Parathyroid adenoma (tissue), 2 donors: ENCODE measurements at regions not wholly inside any gene's neighbourhood (a gene's known extent, or its start where the extent isn't known, plus 50 kb on each side); places are given as distances from the start of the nearest gene placed in this dataset.

ENCODE experiments used
- H2AFZ ChIP-seq: fragments of 300-600 bp; sonication (generic); one replicate; pipeline ENCODE4 v1.7.0; 2017; ENCODE audit warnings: antibody characterized with exemption, mild to moderate bottlenecking
- H3K27ac ChIP-seq: fragments of 300-600 bp; sonication (generic); one replicate; pipeline ENCODE4 v1.7.0; 2017
- H3K27me3 ChIP-seq: fragments of 300-600 bp; sonication (generic); one replicate; pipeline ENCODE4 v1.7.0; 2017; ENCODE audit warnings: low read length; ENCODE audit not compliant: control insufficient read depth, insufficient read depth
- H3K36me3 ChIP-seq: fragments of 300-600 bp; sonication (generic); one replicate; pipeline ENCODE4 v1.7.0; 2017; ENCODE audit warnings: low read length; ENCODE audit not compliant: control insufficient read depth, insufficient read depth
- H3K4me1 ChIP-seq: fragments of 300-600 bp; sonication (generic); one replicate; pipeline ENCODE4 v1.7.0; 2017; ENCODE audit warnings: control low read depth
- H3K4me2 ChIP-seq: fragments of 300-600 bp; sonication (generic); one replicate; pipeline ENCODE4 v1.7.0; 2017; ENCODE audit warnings: low read length
- H3K4me3 ChIP-seq: fragments of 300-600 bp; sonication (generic); one replicate; pipeline ENCODE4 v1.7.0; 2017; ENCODE audit warnings: low read depth, low read length
- H3K79me2 ChIP-seq: fragments of 300-600 bp; sonication (generic); one replicate; pipeline ENCODE4 v1.7.0; 2017; ENCODE audit warnings: control low read depth
- H3K9ac ChIP-seq: fragments of 300-600 bp; sonication (generic); one replicate; pipeline ENCODE4 v1.7.0; 2017; ENCODE audit warnings: mild to moderate bottlenecking
- H3K9me3 ChIP-seq: fragments of 300-600 bp; sonication (generic); one replicate; pipeline ENCODE4 v1.7.0; 2017; ENCODE audit warnings: low read length; ENCODE audit not compliant: control insufficient read depth
- CTCF ChIP-seq: fragments of 300-600 bp; sonication (generic); IDR thresholded peaks from one replicate; pipeline ENCODE4 v1.7.0; 2017; ENCODE audit warnings: antibody characterized with exemption, mild to moderate bottlenecking
- donor health status: primary hyperparathyroidism.

- H3K9ac ChIP-seq: no peak overlapping the region
- H3K79me2 ChIP-seq: no peaks in the 10 kb centered on the region
- H3K27me3 ChIP-seq: no peaks in the 10 kb centered on the region
- H2AFZ ChIP-seq: no peak overlapping the region
- no peak overlapping the region for H3K4me2 ChIP-seq
- no peak overlapping the region for H3K4me3 ChIP-seq
- H3K9me3 ChIP-seq: no peaks in the 10 kb centered on the region
- no peaks in the 10 kb centered on the region for H3K36me3 ChIP-seq
- no peak overlapping the region for H3K27ac ChIP-seq
- TF ChIP-seq CTCF: no peak
- no peaks in the 10 kb centered on the region for H3K4me1 ChIP-seq
These were observed 70.2 kb upstream of the NAV2 start for GRCh38 chr11:19642185-19643158.

GRCh38 chr11:19639603-19640105, 73.0 kb upstream of the NAV2 start:
- no peak overlapping the region for H3K4me2 ChIP-seq
- H3K36me3 ChIP-seq: no peaks in the 10 kb centered on the region
- H3K9ac ChIP-seq: no peak overlapping the region
- no peaks in the 10 kb centered on the region for H3K79me2 ChIP-seq
- H2AFZ ChIP-seq: no peak overlapping the region
- no peaks in the 10 kb centered on the region for H3K9me3 ChIP-seq
- H3K4me3 ChIP-seq: no peak overlapping the region
- H3K4me1 ChIP-seq: no peaks in the 10 kb centered on the region
- TF ChIP-seq CTCF: no peak
- H3K27me3 ChIP-seq: no peaks in the 10 kb centered on the region
- no peak overlapping the region for H3K27ac ChIP-seq

- no peak for TF ChIP-seq CTCF
- no peak overlapping the region for H3K9ac ChIP-seq
- H3K4me3 ChIP-seq: no peak overlapping the region
- no peaks in the 10 kb centered on the region for H3K36me3 ChIP-seq
- no peaks in the 10 kb centered on the region for H3K4me1 ChIP-seq
- H3K4me2 ChIP-seq: no peak overlapping the region
- no peak overlapping the region for H2AFZ ChIP-seq
- no peak overlapping the region for H3K27ac ChIP-seq
- H3K27me3 ChIP-seq: no peaks in the 10 kb centered on the region
- no peaks in the 10 kb centered on the region for H3K9me3 ChIP-seq
- no peaks in the 10 kb centered on the region for H3K79me2 ChIP-seq
These were observed 77.3 kb upstream of the NAV2 start for GRCh38 chr11:19635332-19635731.

- no peaks in the 10 kb centered on the region for H3K4me1 ChIP-seq
- no peak overlapping the region for H3K4me2 ChIP-seq
- no peak overlapping the region for H3K27ac ChIP-seq
- no peaks in the 10 kb centered on the region for H3K79me2 ChIP-seq
- no peaks in the 10 kb centered on the region for H3K9me3 ChIP-seq
- no peak overlapping the region for H3K4me3 ChIP-seq
- no peak for TF ChIP-seq CTCF
- no peak overlapping the region for H3K9ac ChIP-seq
- H2AFZ ChIP-seq: no peak overlapping the region
- H3K27me3 ChIP-seq: no peaks in the 10 kb centered on the region
- H3K36me3 ChIP-seq: no peaks in the 10 kb centered on the region
These were observed 79.4 kb upstream of the NAV2 start for GRCh38 chr11:19633276-19633675.
